Panc1 (cell line): ENCODE measurements at regions not wholly inside any gene's neighbourhood (a gene's known extent, or its start where the extent isn't known, plus 50 kb on each side); places are given as distances from the start of the nearest gene placed in this dataset.

Experiments
- ATAC-seq: fragments of 200-7000 bp; cut with Tn5 transposase; 2 replicates; pipeline ENCODE4 v1.9.1; 2020; ENCODE audit warnings: mild to moderate bottlenecking, moderate library complexity
- BruUV-seq: library from RNA; stranded (reverse); fragments of 400-500 nt; replicated peaks from 2 replicates; lab custom pipeline; 2021; lab: Mats Ljungman, UMichigan
- CTCF ChIA-PET: fragments of 300-600 bp; sonication (Branson Sonifier 250); formaldehyde crosslinking; loops from one replicate; lab custom pipeline; 2022; ENCODE audit warnings: antibody characterized with exemption; lab: Charles Lee
- POLR2A ChIA-PET: fragments of 300-600 bp; sonication (Branson Sonifier 250); formaldehyde crosslinking; loops from one replicate; lab custom pipeline; 2022; ENCODE audit warnings: antibody characterized with exemption; lab: Charles Lee
- DNase-seq: peaks from one replicate; pipeline ENCODE4 v3.0.0-alpha.2; 2010; ENCODE audit warnings: low read depth, low spot score
- H3K27ac ChIP-seq: 2 replicates; pipeline ENCODE4 v1.5.1; 2011; ENCODE audit warnings: mild to moderate bottlenecking, low read length, inconsistent platforms
- H3K27me3 ChIP-seq: fragments of 200-500 bp; sonication (Bioruptor generic); 2 replicates; pipeline ENCODE4 v1.6.0; 2014; ENCODE audit warnings: low read length, inconsistent platforms; ENCODE audit not compliant: control insufficient read depth, insufficient read depth
- H3K36me3 ChIP-seq: fragments of 200-500 bp; sonication (Bioruptor generic); 2 replicates; pipeline ENCODE4 v1.5.1; 2014; ENCODE audit warnings: inconsistent platforms, mild to moderate bottlenecking, low read length, moderate library complexity; ENCODE audit not compliant: control insufficient read depth, insufficient read depth
- H3K4me1 ChIP-seq: 2 replicates; pipeline ENCODE4 v1.5.1; 2011; ENCODE audit warnings: inconsistent platforms, mild to moderate bottlenecking, low read length, moderate library complexity; ENCODE audit not compliant: control insufficient read depth, insufficient read depth
- H3K4me3 ChIP-seq, 2 experiments: 2 replicates each; pipeline ENCODE4 v1.5.1; 2011 to 2012; ENCODE audit warnings: low read depth in 2 of 2, low read length in 2 of 2, mild to moderate bottlenecking in 2 of 2, inconsistent platforms in 1 of 2, moderate library complexity in 1 of 2
- H3K9me3 ChIP-seq: fragments of 200-500 bp; sonication (Bioruptor generic); 2 replicates; pipeline ENCODE4 v1.5.1; 2014; ENCODE audit warnings: low read depth, mild to moderate bottlenecking, inconsistent platforms, low read length, moderate library complexity; ENCODE audit not compliant: control insufficient read depth, insufficient read depth
- CTCF ChIP-seq: fragments of 450-650 bp; IDR thresholded peaks from 2 replicates; pipeline ENCODE4 v1.5.1; 2017; ENCODE audit warnings: mild to moderate bottlenecking
- POLR2AphosphoS5 ChIP-seq: IDR thresholded peaks from 2 replicates; pipeline ENCODE4 v1.6.1; 2012; ENCODE audit warnings: mild to moderate bottlenecking, low read depth, low read length, moderate library complexity
- REST ChIP-seq, 2 experiments: IDR thresholded peaks; 2 replicates each; pipeline ENCODE4 v1.6.1; 2011 to 2012; ENCODE audit warnings: low read depth in 2 of 2, control low read depth in 1 of 2, low read length in 1 of 2, mild to moderate bottlenecking in 1 of 2, moderate library complexity in 1 of 2; ENCODE audit not compliant: insufficient read depth in 1 of 2
- SIN3A ChIP-seq: IDR thresholded peaks from 2 replicates; pipeline ENCODE4 v1.6.1; 2012; ENCODE audit warnings: low read depth, mild to moderate bottlenecking, low read length, moderate library complexity, borderline replicate concordance; ENCODE audit not compliant: insufficient read depth
- TCF7L2 ChIP-seq: IDR thresholded peaks from 2 replicates; pipeline ENCODE4 v1.6.1; 2011; ENCODE audit warnings: mild to moderate bottlenecking, low read depth, low read length, inconsistent platforms
- in situ Hi-C: cut with HindIII; loops from 2 replicates; pipeline ENCODE4 v1.10.0; 2016; ENCODE audit warnings: low sequenced_read_pairs, low pct_unique_long_range_greater_than_20kb
- intact Hi-C: fragments of 100-400 bp; cut with micrococcal nuclease; formaldehyde crosslinking; loops from one replicate; pipeline ENCODE4 v1.10.0; 2022; ENCODE audit not compliant: unreplicated experiment

GRCh38 chr10:35722636-35723035 lies 80.5 kb upstream of the FZD8 start:
- ATAC-seq (no peak), DNase-seq (no peak)
- ChIA-PET POLR2A (no interaction called here), CTCF (no interaction called here)
- TF ChIP-seq SIN3A (no peak), CTCF (no peak), TCF7L2 (no peak), REST (IDR thresholded peaks at IDR 0.05; ENCODE audit: insufficient read depth in 1 of 2, low read depth in 2 of 2, low read length in 1 of 2) (no peak), POLR2AphosphoS5 (no peak)
- Histone ChIP-seq H3K27ac (no peak overlapping the region), H3K27me3 (no peaks in the 10 kb centered on the region), H3K9me3 (no peaks in the 10 kb centered on the region), H3K36me3 (no peaks in the 10 kb centered on the region), H3K4me1 (no peaks in the 10 kb centered on the region), H3K4me3 (no peak overlapping the region)
- in situ Hi-C loops (no loop called here), intact Hi-C loops (no loop called here)
- BruUV-seq = no TSS peak

- Histone ChIP-seq H3K27ac (no peak overlapping the region), H3K36me3 (no peaks in the 10 kb centered on the region), H3K4me1 (no peaks in the 10 kb centered on the region), H3K27me3 (no peaks in the 10 kb centered on the region), H3K4me3 (no peak overlapping the region), H3K9me3 (no peaks in the 10 kb centered on the region)
- DNase-seq (no peak), ATAC-seq (no peak)
- TF ChIP-seq SIN3A = no peak
- TF ChIP-seq TCF7L2 = no peak
- no peak for TF ChIP-seq CTCF
- no peak for TF ChIP-seq REST (IDR thresholded peaks at IDR 0.05; ENCODE audit: insufficient read depth in 1 of 2, low read depth in 2 of 2, low read length in 1 of 2)
- no peak for TF ChIP-seq POLR2AphosphoS5
- in situ Hi-C loops (no loop called here), intact Hi-C loops (no loop called here)
- POLR2A ChIA-PET = no interaction called here
- CTCF ChIA-PET = no interaction called here
- no TSS peak for BruUV-seq
Observed at GRCh38 chr10:35722226-35722625, 80.1 kb upstream of the FZD8 start.
